Panc1 (cell line): ENCODE measurements at regions not wholly inside any gene's neighbourhood (a gene's known extent, or its start where the extent isn't known, plus 50 kb on each side); places are given as distances from the start of the nearest gene placed in this dataset.

Source experiments
- ATAC-seq: fragments of 200-7000 bp; cut with Tn5 transposase; 2 replicates; pipeline ENCODE4 v1.9.1; 2020; ENCODE audit warnings: mild to moderate bottlenecking, moderate library complexity
- BruUV-seq: library from RNA; stranded (reverse); fragments of 400-500 nt; replicated peaks from 2 replicates; lab custom pipeline; 2021; lab: Mats Ljungman, UMichigan
- CTCF ChIA-PET: fragments of 300-600 bp; sonication (Branson Sonifier 250); formaldehyde crosslinking; loops from one replicate; lab custom pipeline; 2022; ENCODE audit warnings: antibody characterized with exemption; lab: Charles Lee
- POLR2A ChIA-PET: fragments of 300-600 bp; sonication (Branson Sonifier 250); formaldehyde crosslinking; loops from one replicate; lab custom pipeline; 2022; ENCODE audit warnings: antibody characterized with exemption; lab: Charles Lee
- DNase-seq: peaks from one replicate; pipeline ENCODE4 v3.0.0-alpha.2; 2010; ENCODE audit warnings: low read depth, low spot score
- H3K27ac ChIP-seq: 2 replicates; pipeline ENCODE4 v1.5.1; 2011; ENCODE audit warnings: mild to moderate bottlenecking, low read length, inconsistent platforms
- H3K27me3 ChIP-seq: fragments of 200-500 bp; sonication (Bioruptor generic); 2 replicates; pipeline ENCODE4 v1.6.0; 2014; ENCODE audit warnings: low read length, inconsistent platforms; ENCODE audit not compliant: control insufficient read depth, insufficient read depth
- H3K36me3 ChIP-seq: fragments of 200-500 bp; sonication (Bioruptor generic); 2 replicates; pipeline ENCODE4 v1.5.1; 2014; ENCODE audit warnings: inconsistent platforms, mild to moderate bottlenecking, low read length, moderate library complexity; ENCODE audit not compliant: control insufficient read depth, insufficient read depth
- H3K4me1 ChIP-seq: 2 replicates; pipeline ENCODE4 v1.5.1; 2011; ENCODE audit warnings: inconsistent platforms, mild to moderate bottlenecking, low read length, moderate library complexity; ENCODE audit not compliant: control insufficient read depth, insufficient read depth
- H3K4me3 ChIP-seq, 2 experiments: 2 replicates each; pipeline ENCODE4 v1.5.1; 2011 to 2012; ENCODE audit warnings: low read depth in 2 of 2, low read length in 2 of 2, mild to moderate bottlenecking in 2 of 2, inconsistent platforms in 1 of 2, moderate library complexity in 1 of 2
- H3K9me3 ChIP-seq: fragments of 200-500 bp; sonication (Bioruptor generic); 2 replicates; pipeline ENCODE4 v1.5.1; 2014; ENCODE audit warnings: low read depth, mild to moderate bottlenecking, inconsistent platforms, low read length, moderate library complexity; ENCODE audit not compliant: control insufficient read depth, insufficient read depth
- CTCF ChIP-seq: fragments of 450-650 bp; IDR thresholded peaks from 2 replicates; pipeline ENCODE4 v1.5.1; 2017; ENCODE audit warnings: mild to moderate bottlenecking
- POLR2AphosphoS5 ChIP-seq: IDR thresholded peaks from 2 replicates; pipeline ENCODE4 v1.6.1; 2012; ENCODE audit warnings: mild to moderate bottlenecking, low read depth, low read length, moderate library complexity
- REST ChIP-seq, 2 experiments: IDR thresholded peaks; 2 replicates each; pipeline ENCODE4 v1.6.1; 2011 to 2012; ENCODE audit warnings: low read depth in 2 of 2, control low read depth in 1 of 2, low read length in 1 of 2, mild to moderate bottlenecking in 1 of 2, moderate library complexity in 1 of 2; ENCODE audit not compliant: insufficient read depth in 1 of 2
- SIN3A ChIP-seq: IDR thresholded peaks from 2 replicates; pipeline ENCODE4 v1.6.1; 2012; ENCODE audit warnings: low read depth, mild to moderate bottlenecking, low read length, moderate library complexity, borderline replicate concordance; ENCODE audit not compliant: insufficient read depth
- TCF7L2 ChIP-seq: IDR thresholded peaks from 2 replicates; pipeline ENCODE4 v1.6.1; 2011; ENCODE audit warnings: mild to moderate bottlenecking, low read depth, low read length, inconsistent platforms
- in situ Hi-C: cut with HindIII; loops from 2 replicates; pipeline ENCODE4 v1.10.0; 2016; ENCODE audit warnings: low sequenced_read_pairs, low pct_unique_long_range_greater_than_20kb
- intact Hi-C: fragments of 100-400 bp; cut with micrococcal nuclease; formaldehyde crosslinking; loops from one replicate; pipeline ENCODE4 v1.10.0; 2022; ENCODE audit not compliant: unreplicated experiment

GRCh38 chr9:107858260-107858659, 368.7 kb upstream of the KLF4 start:
- Histone ChIP-seq H3K27ac (no peak overlapping the region), H3K9me3 (no peaks in the 10 kb centered on the region), H3K4me3 (no peak overlapping the region), H3K36me3 (no peaks in the 10 kb centered on the region), H3K27me3 (no peaks in the 10 kb centered on the region), H3K4me1 (no peaks in the 10 kb centered on the region)
- no peak for TF ChIP-seq REST (IDR thresholded peaks at IDR 0.05; ENCODE audit: insufficient read depth in 1 of 2, low read depth in 2 of 2, low read length in 1 of 2)
- TF ChIP-seq TCF7L2, result no peak
- TF ChIP-seq CTCF, result no peak
- TF ChIP-seq POLR2AphosphoS5, result no peak
- no peak for TF ChIP-seq SIN3A
- ChIA-PET POLR2A (no interaction called here), CTCF (no interaction called here)
- no peak for DNase-seq
- intact Hi-C loops (no loop called here), in situ Hi-C loops (no loop called here)
- ATAC-seq, result no peak
- BruUV-seq, result no TSS peak

- Histone ChIP-seq H3K36me3 (no peaks in the 10 kb centered on the region), H3K27ac (no peak overlapping the region), H3K9me3 (no peaks in the 10 kb centered on the region), H3K27me3 (no peaks in the 10 kb centered on the region), H3K4me1 (no peaks in the 10 kb centered on the region), H3K4me3 (no peak overlapping the region)
- BruUV-seq, result no TSS peak
- in situ Hi-C loops (no loop called here), intact Hi-C loops (no loop called here)
- ATAC-seq (no peak), DNase-seq (no peak)
- TF ChIP-seq REST (IDR thresholded peaks at IDR 0.05; ENCODE audit: insufficient read depth in 1 of 2, low read depth in 2 of 2, low read length in 1 of 2), result no peak
- no peak for TF ChIP-seq CTCF
- TF ChIP-seq TCF7L2, result no peak
- no peak for TF ChIP-seq POLR2AphosphoS5
- TF ChIP-seq SIN3A, result no peak
- ChIA-PET CTCF (no interaction called here), POLR2A (no interaction called here)
Measured at GRCh38 chr9:107856633-107857032, 367.1 kb upstream of the KLF4 start.
